Activated naive CD4-positive, alpha-beta T cell treated with anti-CD3 and anti-CD28 coated beads, Interleukin-2, amount 50 U/mL, for 72 hours (primary cell): ENCODE measurements at regions not wholly inside any gene's neighbourhood (a gene's known extent, or its start where the extent isn't known, plus 50 kb on each side); places are given as distances from the start of the nearest gene placed in this dataset.

Source experiments
- ATAC-seq, 2 donors: fragments of 150-1000 bp; cut with Tn5 transposase; 2 replicates each; pipeline ENCODE4 v1.10.0; 2021; ENCODE audit warnings: mild to moderate bottlenecking in 2 of 2, moderate library complexity in 2 of 2
- DNase-seq, 2 donors: peaks; one replicate each; pipeline ENCODE4 v3.0.0; 2021 to 2022; ENCODE audit warnings: low spot score in 2 of 2
- H3K27ac Mint-ChIP-seq, 2 donors: one replicate each; pipeline ENCODE4 v1.8.0; 2022; ENCODE audit warnings: mild to moderate bottlenecking in 2 of 2, mixed read lengths in 2 of 2
- H3K36me3 Mint-ChIP-seq, 2 donors: one replicate each; pipeline ENCODE4 v1.8.0; 2022; ENCODE audit warnings: mixed read lengths in 2 of 2
- H3K9me3 Mint-ChIP-seq, 2 donors: one replicate each; pipeline ENCODE4 v1.8.0; 2022; ENCODE audit warnings: mixed read lengths in 2 of 2

DNA sequence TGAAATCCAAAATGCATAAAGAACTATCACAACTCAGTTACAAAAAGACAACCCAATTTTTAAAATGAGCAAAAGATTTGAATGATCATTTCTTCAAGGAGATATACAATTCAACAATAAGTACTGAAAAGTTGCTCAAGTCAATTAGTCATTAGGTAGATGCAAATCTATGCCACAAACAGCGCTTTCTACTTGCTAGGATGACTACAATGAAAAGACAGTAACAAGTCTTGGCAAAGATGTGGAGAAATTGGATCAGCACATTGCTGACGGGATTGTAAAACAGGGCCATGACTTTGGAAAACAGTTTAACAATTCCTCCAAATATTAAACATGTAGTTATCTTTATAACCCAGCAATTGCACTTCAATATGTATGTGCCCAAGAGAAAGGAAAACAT lies 166.3 kb upstream of the MC4R start:
- DNase-seq (no peak), ATAC-seq (no peak)
- H3K9me3 Mint-ChIP-seq, result peaks cover 0 to 3% of the 10 kb centered on the region in 2 donors
- no peak overlapping the region for H3K27ac Mint-ChIP-seq
- no peaks in the 10 kb centered on the region for H3K36me3 Mint-ChIP-seq

DNA sequence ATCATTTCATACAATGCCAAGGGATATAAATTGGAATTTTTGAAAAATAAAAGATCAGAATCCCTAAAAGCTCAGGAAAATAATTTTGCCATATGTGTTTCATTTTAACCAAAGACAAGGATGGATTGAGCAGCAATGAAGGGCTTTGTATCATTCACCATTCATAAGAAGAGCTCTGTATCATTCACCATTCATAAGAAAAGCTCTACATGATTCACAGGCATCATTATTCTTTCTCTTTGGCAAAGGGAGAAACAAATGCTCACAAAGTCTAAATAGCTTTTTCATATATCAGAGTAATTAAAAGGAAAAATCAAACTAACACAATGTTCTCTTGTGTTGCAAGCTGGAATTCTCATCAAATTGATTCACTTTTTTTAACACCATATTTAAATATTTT lies 169.1 kb upstream of the MC4R start:
- H3K36me3 Mint-ChIP-seq, result no peaks in the 10 kb centered on the region
- peaks cover 0 to 3% of the 10 kb centered on the region in 2 donors for H3K9me3 Mint-ChIP-seq
- DNase-seq, result no peak
- ATAC-seq, result no peak
- no peak overlapping the region for H3K27ac Mint-ChIP-seq

DNA sequence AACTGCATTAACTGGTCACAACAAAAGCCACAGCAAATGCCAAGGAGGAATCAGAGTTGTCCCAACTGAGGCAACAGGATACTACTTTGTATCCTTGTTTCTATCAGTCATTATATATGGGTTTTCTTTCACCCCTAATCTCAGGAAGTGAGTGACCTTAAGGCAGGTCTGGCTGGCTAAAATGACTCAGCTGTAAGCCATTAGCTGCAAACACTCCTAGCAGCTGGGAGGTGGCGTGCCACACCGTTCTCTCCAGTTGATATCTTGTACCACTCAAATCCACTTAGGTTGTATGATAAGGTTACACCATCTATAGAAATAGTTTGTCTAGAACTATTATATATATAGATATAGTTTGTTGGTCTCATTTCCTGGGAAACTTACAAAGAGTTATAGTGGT lies 171.1 kb upstream of the MC4R start:
- DNase-seq, result no peak
- H3K36me3 Mint-ChIP-seq, result no peaks in the 10 kb centered on the region
- no peak overlapping the region for H3K27ac Mint-ChIP-seq
- peaks cover 0 to 3% of the 10 kb centered on the region in 2 donors for H3K9me3 Mint-ChIP-seq
- no peak for ATAC-seq

DNA sequence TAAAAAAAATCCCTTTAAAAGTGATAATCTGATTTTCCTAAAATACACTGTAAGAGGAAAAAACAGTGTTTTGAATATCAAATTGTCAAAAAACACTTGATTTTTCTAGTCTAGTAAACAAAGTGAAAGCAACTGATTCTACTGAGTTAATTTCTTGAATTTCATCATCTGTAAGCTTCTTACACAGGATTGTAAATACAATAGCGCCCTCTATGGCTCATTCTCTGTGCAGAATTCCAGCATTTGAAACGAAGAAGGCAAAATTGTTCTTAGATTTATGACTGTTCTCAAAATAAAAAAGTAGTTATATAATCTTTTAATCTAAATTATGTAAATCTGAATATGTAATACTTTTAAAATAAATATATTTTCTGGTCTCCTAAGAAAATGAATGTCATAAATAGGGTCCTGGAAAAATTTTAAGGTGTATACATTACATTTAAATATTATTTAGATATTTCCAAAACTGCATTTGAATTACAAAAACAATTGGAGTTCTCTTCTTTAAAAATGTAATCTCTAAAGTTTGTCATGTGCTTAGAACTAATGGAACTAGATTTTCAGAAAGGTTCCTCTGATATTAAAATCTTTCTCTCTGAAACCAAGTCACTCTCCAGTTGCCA lies 176.9 kb upstream of the MC4R start:
- H3K36me3 Mint-ChIP-seq, result no peaks in the 10 kb centered on the region
- ATAC-seq (no peak), DNase-seq (peak in 1 of 2 donors; percentile 6)
- no peaks in the 10 kb centered on the region for H3K9me3 Mint-ChIP-seq
- no peak overlapping the region for H3K27ac Mint-ChIP-seq

DNA sequence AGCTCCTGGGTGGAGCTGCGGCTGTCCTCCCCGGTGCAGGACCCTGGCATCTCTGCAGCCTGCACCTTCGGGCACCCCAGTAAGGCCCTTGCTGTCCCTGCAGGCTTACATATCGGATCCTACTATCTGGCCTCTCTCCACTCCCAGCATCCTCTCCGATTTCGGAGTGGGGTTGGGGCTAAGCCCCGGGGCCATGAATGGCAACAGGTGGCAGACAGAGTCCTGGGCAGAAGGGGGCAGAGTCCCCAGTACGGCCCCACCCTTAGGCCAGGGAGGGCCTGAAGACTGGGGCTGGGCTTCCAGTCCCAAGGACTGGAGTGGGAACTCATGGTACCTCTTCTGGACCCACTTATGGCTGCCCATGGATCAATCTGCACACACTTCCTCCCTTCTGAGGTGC lies 180.4 kb upstream of the MC4R start:
- H3K9me3 Mint-ChIP-seq, result no peaks in the 10 kb centered on the region
- no peaks in the 10 kb centered on the region for H3K36me3 Mint-ChIP-seq
- H3K27ac Mint-ChIP-seq, result no peak overlapping the region
- DNase-seq, result no peak
- ATAC-seq, result no peak

DNA sequence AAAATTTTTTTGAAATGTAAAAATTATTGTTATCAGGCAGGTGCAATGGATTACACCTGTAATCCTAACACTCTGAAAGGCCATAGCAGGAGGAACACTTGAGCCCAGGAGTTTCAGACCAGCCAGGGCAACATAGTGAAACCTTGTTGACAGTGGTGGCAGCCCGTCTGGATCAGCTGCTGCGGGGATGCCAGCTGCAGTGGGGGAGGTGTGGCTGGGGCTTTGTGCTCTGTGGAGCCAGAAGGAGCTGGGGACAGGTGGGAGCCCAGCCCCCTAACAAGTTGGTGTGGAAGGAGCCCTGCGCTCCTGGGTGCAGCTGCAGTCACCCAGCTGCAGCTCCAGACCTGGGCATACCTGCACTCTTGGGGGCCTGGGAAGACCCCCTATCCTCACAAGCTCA lies 182.4 kb upstream of the MC4R start:
- ATAC-seq (no peak), DNase-seq (no peak)
- Mint-ChIP-seq H3K27ac (no peak overlapping the region), H3K9me3 (no peaks in the 10 kb centered on the region), H3K36me3 (no peaks in the 10 kb centered on the region)

DNA sequence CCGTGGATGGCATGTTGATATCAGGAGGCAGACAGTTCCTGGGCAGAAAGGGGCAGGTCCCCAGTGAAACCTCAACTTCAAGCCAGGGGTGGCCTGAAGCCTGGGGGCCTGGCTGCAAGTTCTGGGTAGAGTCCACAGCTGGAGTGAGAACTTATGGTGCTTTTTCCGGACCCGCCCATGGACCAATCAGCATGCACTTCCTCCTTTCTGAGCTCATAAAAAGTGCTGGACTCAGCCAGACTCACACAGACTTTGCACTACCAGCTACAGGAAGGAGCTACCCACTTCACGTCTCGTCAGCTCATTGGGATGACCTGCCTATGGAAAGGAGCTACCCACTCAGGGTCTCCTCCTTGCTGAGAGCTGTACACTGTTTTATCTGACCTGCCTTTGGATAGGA lies 183.1 kb upstream of the MC4R start:
- H3K27ac Mint-ChIP-seq, result no peak overlapping the region
- no peak for ATAC-seq
- H3K9me3 Mint-ChIP-seq, result no peaks in the 10 kb centered on the region
- H3K36me3 Mint-ChIP-seq, result no peaks in the 10 kb centered on the region
- DNase-seq, result no peak

DNA sequence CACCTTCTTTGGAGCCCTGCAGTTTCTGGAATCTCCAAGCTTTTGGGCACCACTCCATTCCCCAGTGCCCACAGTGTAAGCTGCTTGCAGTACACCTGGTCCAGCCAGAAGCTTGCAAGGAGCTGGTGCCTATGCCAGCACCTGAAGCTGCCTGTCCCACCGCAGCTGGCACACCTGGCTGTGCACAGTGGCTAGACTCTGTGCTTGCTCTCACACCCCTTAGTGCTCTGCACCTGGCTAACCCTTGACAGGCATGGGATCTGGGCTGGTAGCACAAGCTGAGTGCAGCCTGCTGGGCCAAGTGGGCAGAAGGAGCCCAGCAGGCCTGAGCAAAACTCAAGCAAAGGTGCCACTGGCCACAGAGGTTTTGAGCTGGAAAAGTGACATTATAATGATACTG lies 183.8 kb upstream of the MC4R start:
- Mint-ChIP-seq H3K9me3 (no peaks in the 10 kb centered on the region), H3K36me3 (no peaks in the 10 kb centered on the region), H3K27ac (no peak overlapping the region)
- DNase-seq (no peak), ATAC-seq (no peak)

DNA sequence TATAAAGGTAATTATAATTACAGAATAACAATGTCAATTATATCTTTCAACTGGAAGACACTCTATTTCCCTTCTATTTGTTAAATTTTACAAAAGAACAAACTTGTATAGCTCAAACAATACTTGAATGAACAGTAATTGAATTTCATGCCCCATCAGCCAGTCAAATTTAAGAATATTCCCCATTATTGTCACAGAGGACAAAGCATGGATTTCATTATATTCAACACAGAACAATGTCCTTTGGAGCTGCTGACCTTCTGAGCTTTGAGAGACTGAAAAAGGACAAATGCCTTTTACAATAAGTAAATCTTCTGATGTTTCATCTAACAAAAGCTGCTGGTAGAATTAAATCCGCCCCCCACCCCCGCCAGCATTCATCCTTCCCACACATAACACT lies 187.5 kb upstream of the MC4R start:
- ATAC-seq (no peak), DNase-seq (no peak)
- no peak overlapping the region for H3K27ac Mint-ChIP-seq
- no peaks in the 10 kb centered on the region for H3K9me3 Mint-ChIP-seq
- H3K36me3 Mint-ChIP-seq, result no peaks in the 10 kb centered on the region

DNA sequence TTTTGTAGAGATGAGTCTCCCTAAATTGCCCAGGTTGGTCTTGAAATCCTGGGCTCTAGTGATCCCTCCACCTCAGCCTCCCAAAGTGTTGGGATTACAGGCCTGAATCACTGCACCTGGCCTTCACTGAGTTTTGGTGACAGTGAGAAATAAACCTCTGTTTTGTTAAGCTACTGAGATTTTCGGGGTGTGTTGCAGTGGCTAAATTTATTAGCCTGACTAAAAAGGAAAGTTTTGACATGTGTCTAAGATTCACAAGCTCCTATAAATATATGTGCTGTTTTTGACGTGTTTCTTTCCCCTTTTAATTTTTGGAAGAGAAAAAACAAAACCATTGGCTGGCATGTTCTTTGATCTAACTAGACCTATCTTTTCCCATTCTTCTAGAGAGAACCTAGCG lies 190.5 kb upstream of the MC4R start:
- DNase-seq, result no peak
- no peaks in the 10 kb centered on the region for H3K36me3 Mint-ChIP-seq

DNA sequence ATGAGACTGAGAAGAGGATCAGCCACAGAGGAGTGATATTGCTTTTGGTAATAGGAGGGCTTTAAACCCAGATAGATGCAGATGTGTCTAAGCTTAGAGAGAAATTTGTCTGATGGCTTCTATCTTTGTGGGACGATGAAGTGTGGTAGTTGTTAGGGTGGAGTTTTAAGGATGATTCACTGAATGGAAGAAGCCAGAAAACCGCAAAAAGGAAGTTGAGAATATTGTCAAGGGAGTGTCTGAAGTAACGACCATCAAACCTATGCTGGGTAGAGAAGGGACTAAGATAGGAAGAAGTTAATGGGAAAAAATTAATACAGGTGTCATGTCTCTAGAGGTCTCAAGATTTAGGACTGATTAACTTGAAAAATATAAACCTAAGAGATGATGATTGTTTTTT lies 195.6 kb upstream of the MC4R start:
- ATAC-seq, result no peak
- Mint-ChIP-seq H3K27ac (no peak overlapping the region), H3K36me3 (no peaks in the 10 kb centered on the region), H3K9me3 (no peaks in the 10 kb centered on the region)
- no peak for DNase-seq

More for the DNA sequence above, 190.5 kb upstream of the MC4R start:
- ATAC-seq, result no peak
- Mint-ChIP-seq H3K9me3 (no peaks in the 10 kb centered on the region), H3K27ac (no peak overlapping the region)

DNA sequence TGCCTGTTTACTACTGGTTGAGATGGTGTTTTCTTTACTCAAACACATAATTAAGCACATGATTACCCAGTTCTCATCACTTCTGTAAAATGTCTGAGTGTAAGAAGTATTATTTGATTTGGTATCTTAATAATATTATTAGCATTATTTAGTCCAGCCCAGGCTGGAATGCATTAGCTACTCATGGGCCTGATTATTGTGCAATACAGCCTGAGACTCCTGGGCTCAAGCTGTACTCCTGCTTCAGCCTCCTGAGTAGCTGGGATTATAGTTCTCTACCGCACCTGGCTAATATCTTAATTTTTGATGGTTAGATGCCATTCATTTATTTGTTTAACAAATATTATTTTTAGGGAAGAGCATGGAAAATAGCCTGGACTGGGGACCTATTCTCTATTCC lies 197.6 kb upstream of the MC4R start:
- H3K27ac Mint-ChIP-seq, result no peak overlapping the region
- H3K36me3 Mint-ChIP-seq, result no peaks in the 10 kb centered on the region
- H3K9me3 Mint-ChIP-seq, result peaks cover 0 to 4% of the 10 kb centered on the region in 2 donors
- ATAC-seq (no peak), DNase-seq (no peak)

DNA sequence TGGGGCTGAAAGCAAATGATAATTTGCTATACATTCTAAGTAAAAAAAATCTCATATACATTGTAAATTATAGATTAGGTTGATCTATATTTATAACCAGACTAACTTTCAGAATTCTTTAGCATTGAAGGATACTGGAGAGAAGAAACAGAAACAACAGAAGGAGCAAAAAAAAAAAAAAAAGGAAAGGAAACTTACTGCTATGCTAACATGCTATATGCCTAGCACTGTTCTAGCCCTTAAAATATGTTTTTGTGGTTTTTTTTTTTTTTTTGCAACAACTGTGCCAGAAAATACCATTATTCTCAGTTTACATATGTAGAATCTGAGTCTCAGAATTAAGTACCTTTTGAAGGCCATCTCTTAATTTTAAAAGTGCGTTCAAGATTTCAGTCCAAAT lies 204.9 kb upstream of the MC4R start:
- DNase-seq, result no peak
- H3K27ac Mint-ChIP-seq, result no peak overlapping the region

DNA sequence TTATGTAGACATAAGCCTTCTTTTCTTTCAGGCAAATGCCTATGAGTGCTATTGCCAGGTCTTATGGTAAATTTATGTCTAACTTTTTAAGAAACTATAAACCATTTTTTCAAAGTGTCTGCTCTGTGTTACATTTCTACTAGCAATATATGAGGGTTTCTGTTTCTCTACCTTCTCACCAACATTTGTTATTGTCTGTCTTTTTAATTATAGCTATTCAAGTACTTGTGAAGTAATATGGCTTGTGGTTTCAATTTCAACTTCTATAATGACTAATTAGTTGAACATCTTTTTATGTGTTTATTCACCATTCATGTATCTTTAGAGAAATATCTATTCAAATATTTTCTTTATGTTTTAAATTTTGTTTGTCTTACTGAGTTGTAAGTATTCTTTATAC lies 213.1 kb upstream of the MC4R start:
- DNase-seq, result no peak
- Mint-ChIP-seq H3K27ac (no peak overlapping the region), H3K9me3 (peaks cover 5 to 7% of the 10 kb centered on the region in 2 donors), H3K36me3 (no peaks in the 10 kb centered on the region)
- ATAC-seq, result no peak

More for the DNA sequence above, 204.9 kb upstream of the MC4R start:
- peaks cover 7 to 9% of the 10 kb centered on the region in 2 donors for H3K9me3 Mint-ChIP-seq
- no peaks in the 10 kb centered on the region for H3K36me3 Mint-ChIP-seq
- no peak for ATAC-seq

DNA sequence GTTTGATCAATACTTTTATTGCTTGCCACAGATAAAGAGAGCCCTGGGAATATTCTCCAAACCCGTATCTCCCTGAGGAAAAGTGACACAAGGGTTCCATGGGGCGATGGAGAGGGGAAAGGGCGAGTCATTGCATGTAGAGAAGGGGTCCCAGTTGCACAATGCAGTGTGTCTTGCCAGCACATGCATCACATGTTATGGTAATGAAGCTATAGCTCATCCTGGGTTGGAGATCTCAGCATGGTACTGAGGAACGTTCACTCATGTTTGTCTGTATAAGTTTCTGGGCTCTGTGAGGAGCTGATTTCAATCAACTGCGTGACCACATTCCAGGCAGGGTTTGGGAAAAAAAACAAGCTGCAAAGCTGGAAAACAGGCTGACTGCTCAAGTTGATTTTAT lies 220.7 kb upstream of the MC4R start:
- peaks cover 0 to 5% of the 10 kb centered on the region in 2 donors for H3K9me3 Mint-ChIP-seq
- no peak for ATAC-seq

DNA sequence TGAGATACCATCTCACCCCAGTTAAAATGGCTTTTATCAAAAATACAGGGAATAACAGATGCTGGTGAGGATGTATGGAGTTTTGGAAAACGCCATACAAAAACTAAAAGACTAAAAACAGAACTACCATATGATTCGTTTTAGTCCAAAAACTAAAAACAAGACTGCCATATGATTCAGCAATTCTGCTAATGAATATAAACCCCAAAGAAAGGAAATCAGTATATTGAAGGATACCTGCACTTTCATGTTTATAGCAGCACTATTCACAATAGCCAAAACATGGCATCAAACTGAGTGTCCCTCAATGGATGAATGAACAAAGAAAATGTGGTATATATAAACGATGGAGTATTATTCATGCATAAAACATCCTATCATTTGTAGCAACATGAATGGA lies 224.4 kb upstream of the MC4R start:
- H3K27ac Mint-ChIP-seq, result no peak overlapping the region
- ATAC-seq (no peak), DNase-seq (no peak)
- H3K36me3 Mint-ChIP-seq, result no peaks in the 10 kb centered on the region
- H3K9me3 Mint-ChIP-seq, result no peaks in the 10 kb centered on the region

More for the DNA sequence above, 220.7 kb upstream of the MC4R start:
- no peaks in the 10 kb centered on the region for H3K36me3 Mint-ChIP-seq
- DNase-seq, result no peak
- H3K27ac Mint-ChIP-seq, result no peak overlapping the region

DNA sequence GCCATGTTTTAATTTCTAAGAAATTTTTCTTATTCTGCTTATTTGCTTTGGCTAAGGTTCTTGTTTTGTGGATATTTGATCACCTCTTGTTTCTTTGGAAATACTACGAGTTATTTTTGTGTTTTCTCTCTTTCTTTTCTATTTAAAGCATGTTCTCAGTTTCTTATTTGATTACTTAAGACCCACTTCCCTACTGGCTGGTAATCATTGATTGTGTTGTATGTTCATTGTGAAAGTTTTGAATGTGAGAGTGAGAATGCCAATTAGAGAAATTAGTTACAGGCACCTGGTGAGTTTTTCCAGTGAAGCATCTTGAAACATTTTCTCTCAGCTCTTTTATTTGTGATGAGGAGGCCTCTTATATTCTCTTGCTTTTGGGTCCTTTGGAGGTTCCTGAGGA lies 226.7 kb upstream of the MC4R start:
- DNase-seq (no peak), ATAC-seq (no peak)
- H3K9me3 Mint-ChIP-seq, result no peaks in the 10 kb centered on the region
- no peak overlapping the region for H3K27ac Mint-ChIP-seq
- no peaks in the 10 kb centered on the region for H3K36me3 Mint-ChIP-seq

DNA sequence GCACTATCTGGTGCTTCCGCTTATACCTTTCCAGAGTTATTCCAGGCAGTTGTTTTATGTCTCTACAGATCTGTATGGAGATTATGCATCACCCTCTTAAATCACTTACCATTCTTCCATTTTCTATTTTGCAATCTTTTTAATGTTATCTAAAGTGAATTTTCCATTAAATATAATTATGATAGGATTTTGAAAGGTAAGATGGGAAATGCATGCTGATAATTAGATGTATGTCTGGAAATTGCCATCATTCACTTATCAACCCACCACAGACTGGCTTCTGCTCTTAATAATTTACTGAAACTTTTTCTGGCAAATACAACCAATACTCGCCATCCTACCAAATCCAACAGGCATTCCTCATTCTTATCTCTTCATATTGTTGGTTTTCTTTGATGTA lies 227.4 kb upstream of the MC4R start:
- DNase-seq (no peak), ATAC-seq (no peak)
- Mint-ChIP-seq H3K36me3 (no peaks in the 10 kb centered on the region), H3K27ac (no peak overlapping the region), H3K9me3 (no peaks in the 10 kb centered on the region)

DNA sequence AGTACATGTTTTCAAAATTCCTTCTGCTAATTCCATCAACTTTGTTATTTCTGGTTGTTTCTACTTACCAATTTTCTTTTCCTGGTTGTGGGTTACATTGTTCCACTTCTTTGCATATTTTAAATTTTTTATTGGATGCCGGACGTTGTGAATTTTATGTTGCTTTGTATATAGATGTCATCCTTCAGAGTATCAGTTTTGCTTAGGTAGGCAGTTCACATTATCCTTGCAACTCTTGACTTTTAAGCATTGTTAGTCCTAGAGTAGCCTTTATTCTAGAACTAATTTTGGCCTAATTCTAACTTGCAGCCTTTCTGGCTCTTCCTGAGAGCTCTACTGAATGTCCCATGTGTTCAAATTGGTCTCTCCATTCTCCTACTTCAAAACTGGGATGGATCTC lies 228.7 kb upstream of the MC4R start:
- Mint-ChIP-seq H3K9me3 (peaks cover 4 to 5% of the 10 kb centered on the region in 2 donors), H3K27ac (no peak overlapping the region), H3K36me3 (no peaks in the 10 kb centered on the region)
- no peak for DNase-seq
- no peak for ATAC-seq
